HG02943 (cell line): ENCODE measurements at regions not wholly inside any gene's neighbourhood (a gene's known extent, or its start where the extent isn't known, plus 50 kb on each side); places are given as distances from the start of the nearest gene placed in this dataset.

Experiments used
- ATAC-seq: cut with Tn5 transposase; IDR thresholded peaks from one replicate; pipeline ENCODE4 v1.9.1; 2021; ENCODE audit warnings: mild to moderate bottlenecking, low read depth, moderate library complexity; ENCODE audit not compliant: unreplicated experiment

DNA sequence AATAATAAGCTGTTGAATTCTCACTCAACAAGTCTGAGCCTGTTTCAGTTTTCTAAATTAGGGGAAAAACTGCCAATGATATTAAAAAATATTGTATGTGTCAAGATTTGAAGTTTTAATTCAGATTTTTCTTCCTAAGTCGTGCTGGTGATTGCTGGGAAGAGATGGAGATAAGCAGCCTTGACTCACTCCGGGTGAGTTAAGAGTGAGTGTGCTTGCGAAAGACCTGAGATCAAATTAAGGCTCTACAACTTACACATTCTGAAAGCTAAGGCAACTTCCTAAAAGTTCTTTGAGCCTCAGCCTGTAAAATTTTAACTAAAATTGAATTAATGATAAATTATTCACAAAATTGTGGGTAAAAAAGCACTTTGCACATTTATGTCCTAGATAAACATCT, 1441.2 kb downstream of the PCDH7 start:
- ATAC-seq = no peak

DNA sequence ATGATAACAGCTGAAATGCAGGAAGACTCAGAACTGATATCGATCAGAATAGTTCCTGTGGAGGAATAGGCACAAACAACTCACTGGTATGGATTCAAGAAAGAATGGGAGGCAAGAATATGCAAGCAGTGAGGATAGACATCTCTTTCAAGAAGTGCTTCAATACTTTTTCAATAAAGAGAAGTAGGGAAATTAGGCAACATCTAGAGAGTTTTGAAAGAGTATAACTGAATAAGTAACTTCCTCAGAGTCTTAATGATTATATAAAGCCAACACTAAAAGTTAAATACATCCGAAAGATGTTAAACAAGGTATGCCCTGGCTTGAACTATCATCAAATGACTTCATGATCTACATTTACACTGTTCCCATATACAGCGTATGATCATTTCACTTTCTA, 1443.0 kb downstream of the PCDH7 start:
- ATAC-seq = no peak

DNA sequence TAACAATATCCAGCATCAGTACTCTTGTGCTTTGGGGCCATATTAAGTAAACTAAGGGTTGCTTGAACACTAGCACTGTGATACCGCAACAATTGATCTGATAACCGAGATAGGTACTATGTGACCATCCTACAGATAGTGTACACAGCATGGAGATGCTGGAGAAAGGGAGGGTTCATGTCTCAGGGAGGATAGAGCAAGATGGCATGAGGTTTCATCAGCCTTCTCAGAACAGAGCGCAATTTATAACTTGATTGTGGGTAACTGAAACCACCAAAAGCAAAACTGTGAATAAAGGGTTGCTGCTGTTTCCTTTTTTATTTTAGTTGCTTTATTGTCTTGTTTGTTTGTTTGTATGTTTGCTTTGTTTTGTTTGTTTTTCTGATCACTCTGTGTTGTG, 1449.7 kb downstream of the PCDH7 start:
- ATAC-seq = no peak

DNA sequence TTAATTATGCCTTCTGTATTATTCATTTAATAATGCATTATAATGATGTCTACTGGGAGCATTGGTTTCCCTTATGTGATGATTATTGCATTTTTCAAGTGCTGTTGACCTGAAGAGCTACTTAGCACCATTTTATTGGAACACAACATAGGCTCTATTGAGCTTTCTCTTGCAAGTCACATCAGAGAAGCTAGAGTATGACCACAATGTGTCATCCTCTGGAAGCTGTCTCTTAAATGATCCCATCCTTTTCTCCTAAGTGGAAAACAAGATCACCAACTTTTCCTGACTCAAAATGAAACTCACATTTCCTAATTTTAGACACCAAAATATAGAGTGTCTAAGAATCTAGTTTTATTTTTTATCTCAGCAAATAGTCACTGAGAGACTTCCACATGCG, 1451.9 kb downstream of the PCDH7 start:
- ATAC-seq = no peak

DNA sequence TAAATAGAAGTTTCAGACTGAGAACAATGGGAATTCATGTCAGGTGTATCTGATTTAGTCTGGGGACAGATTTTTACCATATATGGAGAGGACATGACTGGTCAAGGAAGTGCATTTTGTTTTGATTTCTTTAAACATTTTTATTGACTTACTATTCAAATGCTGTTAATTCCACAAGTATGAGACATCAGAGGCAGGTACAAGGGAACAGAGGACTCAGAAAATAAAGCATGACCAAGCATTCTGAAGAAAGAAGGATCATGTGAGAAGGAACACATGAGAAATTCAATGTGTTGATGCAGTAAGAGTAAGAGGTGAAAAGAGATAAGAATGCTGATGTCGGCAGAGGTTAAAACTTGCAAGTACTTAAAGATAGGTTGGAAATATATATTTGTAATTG, 1452.6 kb downstream of the PCDH7 start:
- ATAC-seq = no peak

DNA sequence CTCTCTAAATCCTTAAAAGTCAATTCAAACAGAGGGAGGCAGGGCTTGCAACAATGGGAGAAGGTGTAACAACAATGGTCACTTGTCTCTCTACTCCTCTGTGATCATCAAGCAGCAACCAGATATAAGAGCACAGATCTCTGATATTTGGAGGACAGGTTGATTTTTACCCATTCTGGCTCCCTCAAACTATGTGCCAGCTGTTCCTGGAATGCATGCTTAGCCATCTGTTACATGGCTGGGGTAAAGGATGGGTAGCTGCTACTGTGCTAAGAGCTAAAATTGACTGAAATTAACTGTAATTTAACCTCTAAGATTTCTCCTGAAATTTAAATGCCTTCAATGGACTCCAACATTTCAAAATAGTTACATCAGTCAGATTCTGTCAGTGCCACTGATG, 1459.9 kb downstream of the PCDH7 start:
- no peak for ATAC-seq

DNA sequence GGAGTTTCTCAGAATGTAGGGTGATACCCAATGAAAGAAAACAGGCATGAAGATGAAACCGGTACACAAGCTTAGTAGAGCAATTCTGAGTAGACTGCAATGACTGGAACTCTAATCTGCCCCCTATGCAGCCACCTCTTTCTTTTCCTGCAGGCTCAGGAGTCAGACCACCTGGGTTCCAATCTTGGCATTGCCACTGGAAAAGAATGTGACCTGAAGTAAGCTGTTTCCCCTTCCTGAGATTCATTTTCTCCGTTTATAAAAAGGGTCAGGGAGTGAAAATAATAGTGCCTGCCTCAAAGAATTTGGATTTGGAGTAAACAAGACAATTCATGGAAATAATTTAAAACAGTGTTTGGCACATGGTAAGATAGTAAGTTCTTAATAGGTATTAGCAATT, 1464.0 kb downstream of the PCDH7 start:
- no peak for ATAC-seq

DNA sequence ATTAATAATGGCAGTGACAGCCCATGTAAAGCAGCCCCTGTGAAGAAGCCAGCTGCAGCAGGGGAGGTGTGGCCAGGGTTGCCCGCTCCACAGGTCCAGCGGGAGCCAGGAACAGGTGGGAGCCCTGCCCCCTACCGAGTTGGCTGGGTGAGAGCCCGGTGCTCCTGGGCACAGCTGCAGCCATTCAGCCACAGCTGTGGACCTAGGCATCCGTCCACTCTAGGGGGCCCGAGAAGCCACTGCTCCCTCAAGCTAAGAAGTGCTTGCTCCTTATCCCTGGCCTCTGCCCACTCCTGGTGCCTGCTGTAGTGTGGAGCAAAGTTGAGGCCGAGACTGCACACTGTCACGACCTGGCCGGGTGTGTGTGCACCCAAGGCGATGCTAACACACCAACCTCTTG, 1469.0 kb downstream of the PCDH7 start:
- ATAC-seq = no peak

DNA sequence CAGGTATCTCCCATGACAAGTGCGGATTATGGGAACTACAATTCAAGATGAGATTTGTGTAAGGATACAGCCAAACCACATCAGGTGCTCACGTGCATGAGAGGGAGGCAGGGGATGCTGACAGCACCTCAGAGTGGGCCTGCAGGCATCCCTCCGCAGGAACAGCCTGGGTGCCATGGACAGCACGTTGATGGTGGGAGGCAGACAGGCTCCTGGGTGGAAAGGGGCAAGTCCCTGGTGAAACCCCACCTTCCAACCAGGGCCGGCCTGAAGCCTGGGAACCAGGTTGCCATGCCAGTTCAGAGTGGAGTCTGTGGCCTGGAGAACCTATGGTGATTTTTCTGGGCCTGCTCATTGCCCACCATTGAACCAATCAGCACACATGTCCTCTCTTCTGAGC, 1469.6 kb downstream of the PCDH7 start:
- no peak for ATAC-seq

DNA sequence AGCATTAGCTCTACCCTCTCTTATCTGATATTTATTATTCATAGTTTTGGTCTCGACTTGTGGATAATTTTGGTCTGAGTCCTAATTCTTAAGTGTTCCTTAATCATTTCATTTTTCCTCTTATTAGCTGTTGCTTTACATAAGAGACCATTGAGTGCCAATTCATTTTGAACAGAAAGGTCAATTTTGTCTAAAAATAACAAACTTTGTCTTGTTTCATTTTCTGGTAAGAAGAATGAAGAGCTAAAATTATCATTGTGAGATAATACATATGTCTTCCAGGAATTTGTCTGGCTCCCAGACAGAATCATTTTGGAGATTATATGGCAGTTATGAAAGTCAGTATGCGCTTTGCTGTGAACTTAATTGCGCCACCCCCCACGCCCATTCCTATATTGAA, 1471.8 kb downstream of the PCDH7 start:
- ATAC-seq = no peak

DNA sequence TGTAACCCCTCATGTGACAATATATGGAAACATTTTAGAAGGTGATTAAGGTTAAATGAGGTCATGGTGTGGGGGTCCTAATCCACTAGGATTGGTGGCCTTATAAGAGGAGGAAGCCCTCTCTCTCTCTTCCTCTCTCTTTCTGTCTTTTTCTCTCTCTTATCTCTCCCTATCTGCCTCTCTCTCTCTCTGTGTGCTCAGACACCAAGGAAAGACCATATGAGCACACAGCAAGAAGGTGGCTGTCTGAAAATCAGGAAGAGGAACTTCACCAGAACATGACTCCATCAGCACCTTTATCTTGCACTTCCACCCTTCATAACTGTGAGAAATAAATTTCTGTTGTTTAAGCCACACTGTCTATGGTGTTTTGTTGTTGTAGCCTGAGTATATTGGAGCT, 1472.2 kb downstream of the PCDH7 start:
- no peak for ATAC-seq

DNA sequence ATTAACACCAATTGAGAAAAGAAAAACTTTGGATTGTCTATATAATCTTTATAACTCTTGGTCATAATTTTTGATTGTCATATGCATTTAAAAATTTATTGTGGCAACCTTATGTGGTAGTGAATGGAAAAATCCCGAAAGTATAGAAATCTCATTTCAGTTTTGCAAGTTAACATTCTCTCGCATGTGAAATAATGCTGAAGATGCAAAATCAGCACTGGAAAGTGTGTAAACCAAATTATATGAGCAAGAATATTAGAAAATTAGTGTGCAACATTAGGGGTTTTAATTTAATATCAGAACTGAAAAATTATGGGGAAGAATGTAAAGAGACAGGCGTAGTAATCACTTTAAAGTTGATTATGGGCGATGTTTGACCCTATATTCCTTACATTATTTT, 1472.8 kb downstream of the PCDH7 start:
- no peak for ATAC-seq

DNA sequence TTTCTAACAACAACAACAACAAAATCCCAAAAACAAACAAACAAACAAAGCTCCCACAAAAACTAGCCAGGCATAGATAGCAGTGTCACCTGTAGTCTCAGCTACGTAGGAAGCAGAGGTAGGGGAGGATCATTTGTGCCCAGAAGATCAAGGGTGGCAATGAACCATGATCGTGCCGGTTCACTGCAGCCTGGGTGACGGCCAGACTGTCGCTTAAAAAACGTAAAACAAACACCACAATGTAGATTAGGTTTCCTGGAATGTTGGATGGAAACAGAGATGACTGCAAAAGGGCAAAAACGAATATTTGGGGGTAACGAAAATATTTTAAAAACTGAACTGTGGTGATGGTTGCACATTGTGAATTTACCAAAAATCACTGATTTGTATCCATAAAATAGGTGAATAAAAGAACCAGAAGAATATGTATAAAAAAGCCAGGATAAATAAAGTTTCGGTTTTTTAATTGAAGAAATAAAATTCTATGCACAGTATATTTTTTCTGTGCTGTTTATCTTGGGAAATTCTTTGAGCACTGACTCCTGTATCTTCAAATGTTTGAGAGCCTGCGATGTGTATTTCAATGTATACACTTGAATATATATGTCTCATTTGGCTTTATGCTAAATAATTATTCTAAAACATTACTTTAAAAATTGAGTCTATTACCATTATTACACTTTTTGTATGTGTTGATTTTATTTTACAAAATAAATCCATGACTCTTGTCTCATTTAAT, 1477.0 kb downstream of the PCDH7 start:
- ATAC-seq = no peak

DNA sequence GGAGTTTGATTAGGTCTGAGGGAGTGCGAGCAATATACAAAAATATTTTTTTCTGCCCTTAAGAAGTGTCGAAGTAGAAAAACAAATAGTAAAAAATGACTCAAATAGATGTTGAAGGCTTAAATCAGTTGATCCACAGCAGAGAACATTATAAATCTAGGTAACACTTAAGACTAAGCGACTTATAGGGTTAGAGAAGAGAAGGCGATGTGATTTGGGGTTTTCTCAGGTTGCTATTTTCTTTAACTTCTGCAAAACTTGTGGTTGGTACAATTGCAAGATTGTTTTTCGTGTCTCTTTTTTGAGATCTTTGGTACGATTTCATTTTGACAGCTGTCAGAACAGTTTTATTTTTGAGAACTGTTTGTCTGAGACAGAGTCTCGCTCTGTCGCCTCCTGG, 1479.5 kb downstream of the PCDH7 start:
- no peak for ATAC-seq

DNA sequence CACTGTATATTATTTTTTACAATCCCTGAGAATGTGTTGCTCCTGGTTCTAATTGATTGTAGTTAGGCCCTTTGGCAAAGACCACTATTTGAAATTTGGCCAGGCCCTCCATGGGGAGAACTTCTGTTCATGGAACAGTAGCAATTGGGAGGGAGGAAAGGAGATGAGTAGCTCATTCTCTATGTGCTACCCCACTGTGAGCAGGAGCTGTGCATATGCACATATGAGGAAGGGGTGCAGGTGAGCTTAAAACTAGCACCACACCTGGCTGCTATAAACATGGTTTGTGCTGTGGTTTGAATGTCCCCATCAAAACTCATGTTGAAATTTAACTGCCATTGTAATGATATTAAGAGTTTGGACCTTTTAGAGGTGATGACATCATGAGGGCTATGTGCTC, 1483.2 kb downstream of the PCDH7 start:
- ATAC-seq = no peak

DNA sequence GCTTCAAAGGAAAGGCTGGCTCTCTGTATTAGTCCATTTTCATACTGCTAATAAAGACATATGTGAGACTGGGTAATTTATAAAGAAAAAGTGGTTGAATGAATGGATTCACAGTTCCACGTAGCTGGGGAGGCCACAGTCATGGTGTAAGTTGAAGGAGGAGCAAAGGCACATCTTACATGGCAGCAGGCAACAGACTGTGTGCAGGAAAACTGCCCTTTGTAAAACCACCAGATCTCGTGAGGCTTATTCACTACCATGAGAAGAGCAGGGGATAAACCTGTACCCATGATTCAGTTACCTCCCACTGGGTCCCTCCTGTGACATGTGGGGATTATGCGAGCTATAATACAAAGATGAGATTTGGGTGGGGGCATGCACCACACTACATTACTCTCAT, 1486.6 kb downstream of the PCDH7 start:
- no peak for ATAC-seq

DNA sequence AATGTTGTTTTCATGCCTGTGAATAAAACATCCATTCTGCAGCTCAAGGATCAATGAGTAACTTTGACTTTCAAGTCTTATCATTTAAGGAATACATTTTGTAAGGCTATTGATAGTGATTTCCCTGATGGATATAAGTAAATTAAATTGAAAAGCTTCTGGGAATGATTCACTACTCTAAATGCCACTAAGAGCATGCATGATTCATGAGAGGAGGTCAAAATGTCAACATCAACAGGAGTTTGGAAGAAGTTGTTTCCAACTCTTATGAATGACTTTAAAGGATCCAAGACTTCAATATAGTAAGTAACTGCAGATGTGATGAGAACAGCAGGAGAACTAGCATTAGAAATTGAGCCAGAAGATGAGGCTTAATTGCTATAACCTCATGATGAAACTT, 1487.3 kb downstream of the PCDH7 start:
- no peak for ATAC-seq

DNA sequence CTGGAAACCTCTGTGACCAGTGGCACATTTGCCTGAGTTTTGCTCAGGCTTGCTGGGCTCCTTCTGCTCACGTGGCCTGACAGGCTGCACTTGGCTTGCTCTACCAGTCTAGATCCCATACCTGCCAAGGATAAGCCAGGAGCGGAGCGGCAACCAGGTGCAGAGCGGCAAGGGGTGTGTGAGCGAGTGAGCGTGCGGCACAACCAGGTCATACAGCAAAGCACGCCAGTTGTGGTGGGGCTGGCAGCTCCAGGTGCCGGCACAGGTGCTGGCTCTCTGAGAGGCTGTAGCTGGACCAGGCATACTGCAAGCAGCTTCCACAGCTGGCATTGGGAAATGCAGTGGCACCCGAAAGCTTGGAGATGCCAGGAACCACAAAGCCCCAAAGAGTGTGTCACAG, 1495.1 kb downstream of the PCDH7 start:
- ATAC-seq = no peak

DNA sequence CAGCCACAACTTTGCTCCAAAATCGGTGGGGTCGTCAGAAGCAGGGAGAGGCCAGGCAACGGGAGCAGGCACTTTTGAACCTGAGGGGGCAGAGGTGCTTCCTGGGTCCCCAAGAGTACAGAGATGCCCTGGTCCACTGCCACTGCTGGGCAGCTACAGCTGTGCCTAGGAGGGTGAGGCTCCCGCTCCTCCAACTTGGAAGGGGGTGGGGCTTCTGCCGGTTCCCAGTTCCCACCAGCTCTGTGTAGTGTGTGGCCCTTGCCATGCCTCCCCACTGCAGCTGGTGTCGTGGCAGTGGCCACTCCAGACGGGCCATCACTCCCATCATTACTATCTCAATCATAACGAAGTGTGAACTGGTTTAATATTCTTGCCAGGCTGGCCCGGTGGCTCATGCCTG, 1496.3 kb downstream of the PCDH7 start:
- ATAC-seq = no peak

DNA sequence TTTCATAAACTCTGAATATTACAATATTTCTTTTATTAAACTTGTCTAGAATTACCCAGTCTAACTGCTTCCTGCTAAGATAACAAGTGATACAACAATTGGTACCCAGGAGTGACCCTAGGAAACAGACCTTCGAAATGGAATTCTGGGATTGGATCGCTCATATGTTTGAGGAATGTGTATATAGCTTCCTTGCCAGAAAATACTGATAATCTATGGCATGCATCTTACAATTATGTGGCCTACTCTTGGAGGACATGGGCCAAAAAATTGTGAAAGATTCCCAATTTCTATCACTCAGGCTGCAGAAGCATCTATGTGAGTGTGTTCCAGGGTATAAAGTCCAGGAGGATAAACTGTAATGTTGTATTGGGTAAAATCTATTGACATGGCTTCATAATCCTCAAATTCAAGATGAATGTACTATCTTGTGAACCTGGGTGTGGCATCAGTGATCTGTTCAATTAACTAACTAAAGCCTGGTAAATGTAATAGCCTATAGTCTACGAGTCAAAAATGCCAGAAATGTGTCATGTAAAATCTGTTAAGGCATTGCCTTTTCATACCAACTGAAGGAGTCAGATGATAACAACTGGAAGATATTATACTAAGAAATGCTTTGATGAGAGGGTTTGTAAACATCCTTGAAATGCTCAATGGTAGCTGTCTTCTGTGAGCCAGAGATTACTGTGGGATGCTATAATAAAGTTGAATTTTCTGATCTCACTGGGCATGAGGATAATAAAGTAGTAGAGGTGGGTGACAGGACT, 1499.3 kb downstream of the PCDH7 start:
- no peak for ATAC-seq

DNA sequence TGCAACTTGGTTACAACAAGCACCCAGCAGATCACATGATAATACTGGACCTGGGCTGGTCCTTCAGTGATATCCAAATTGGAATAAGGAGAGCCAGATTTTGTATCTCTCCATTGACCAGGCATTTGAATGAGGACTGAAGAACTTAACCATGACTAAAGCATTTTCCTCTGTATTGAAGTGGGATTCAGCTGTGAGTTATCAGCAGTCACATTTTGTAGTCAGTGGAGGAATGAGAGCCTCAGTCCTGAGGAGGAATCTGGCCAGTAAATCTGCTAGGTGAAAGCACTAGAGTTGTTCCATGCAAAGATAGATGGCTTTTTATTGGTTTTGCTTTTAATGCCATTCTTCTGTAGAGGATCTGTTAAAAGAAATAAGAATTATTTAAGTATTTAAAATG, 1506.0 kb downstream of the PCDH7 start:
- no peak for ATAC-seq

DNA sequence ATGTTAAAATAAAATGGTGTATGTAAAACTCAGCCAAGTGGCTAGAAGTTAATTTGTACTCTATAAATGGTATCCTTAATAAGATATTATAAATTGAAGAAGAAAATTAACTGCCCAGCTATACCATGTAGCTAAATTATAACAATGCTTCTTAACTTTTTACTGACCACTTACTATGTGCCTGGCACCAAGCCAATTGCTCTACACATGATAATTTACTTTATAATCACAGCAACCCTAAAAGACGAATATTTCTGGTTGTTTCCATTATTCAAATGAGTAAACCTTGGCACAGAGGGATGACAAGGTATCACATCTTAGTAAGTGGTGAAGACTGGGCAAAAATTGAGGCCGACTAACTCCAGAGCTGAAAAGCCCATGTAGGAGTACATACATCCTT, 1506.6 kb downstream of the PCDH7 start:
- no peak for ATAC-seq
